ENCODE measurements at regions not wholly inside any gene's neighbourhood (a gene's known extent, or its start where the extent isn't known, plus 50 kb on each side); places are given as distances from the start of the nearest gene placed in this dataset.

DNA sequence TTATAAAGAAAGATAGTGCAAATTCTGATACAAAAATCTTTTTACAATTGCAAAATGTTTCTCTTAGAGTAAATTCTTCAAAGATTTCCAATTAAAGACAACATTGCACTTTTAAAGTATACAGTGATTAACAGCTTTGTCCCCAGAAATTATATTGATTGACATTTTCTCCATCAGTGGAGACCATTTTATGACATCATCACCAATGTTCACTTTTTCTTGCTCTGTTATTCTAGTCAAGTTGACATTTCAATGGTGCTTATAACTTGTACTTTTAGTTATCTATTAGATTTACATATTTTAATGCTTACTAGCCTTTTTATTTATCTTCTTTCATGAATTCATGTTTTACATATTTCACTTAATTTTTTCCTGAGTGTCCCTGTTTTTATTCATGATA is 524.8 kb downstream of the HAO1 start:
- Histone ChIP-seq H3K27me3 (no peaks in the 10 kb centered on the region), H3K27ac (no peak overlapping the region), H3K4me1 (no peaks in the 10 kb centered on the region), H3K9me3 (no peaks in the 10 kb centered on the region), H3K4me3 (replicated peaks in 1 of 3) (no peak overlapping the region), H3K36me3 (no peaks in the 10 kb centered on the region)
- no peak for DNase-seq
- intact Hi-C loops (cut with DNase I): no loop called here
- no peak for TF ChIP-seq POLR2A (IDR thresholded peaks at IDR 0.05)
- TF ChIP-seq, protein P1, sequence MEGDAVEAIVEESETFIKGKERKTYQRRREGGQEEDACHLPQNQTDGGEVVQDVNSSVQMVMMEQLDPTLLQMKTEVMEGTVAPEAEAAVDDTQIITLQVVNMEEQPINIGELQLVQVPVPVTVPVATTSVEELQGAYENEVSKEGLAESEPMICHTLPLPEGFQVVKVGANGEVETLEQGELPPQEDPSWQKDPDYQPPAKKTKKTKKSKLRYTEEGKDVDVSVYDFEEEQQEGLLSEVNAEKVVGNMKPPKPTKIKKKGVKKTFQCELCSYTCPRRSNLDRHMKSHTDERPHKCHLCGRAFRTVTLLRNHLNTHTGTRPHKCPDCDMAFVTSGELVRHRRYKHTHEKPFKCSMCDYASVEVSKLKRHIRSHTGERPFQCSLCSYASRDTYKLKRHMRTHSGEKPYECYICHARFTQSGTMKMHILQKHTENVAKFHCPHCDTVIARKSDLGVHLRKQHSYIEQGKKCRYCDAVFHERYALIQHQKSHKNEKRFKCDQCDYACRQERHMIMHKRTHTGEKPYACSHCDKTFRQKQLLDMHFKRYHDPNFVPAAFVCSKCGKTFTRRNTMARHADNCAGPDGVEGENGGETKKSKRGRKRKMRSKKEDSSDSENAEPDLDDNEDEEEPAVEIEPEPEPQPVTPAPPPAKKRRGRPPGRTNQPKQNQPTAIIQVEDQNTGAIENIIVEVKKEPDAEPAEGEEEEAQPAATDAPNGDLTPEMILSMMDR (IDR thresholded peaks at IDR 0.05): no peak

DNA sequence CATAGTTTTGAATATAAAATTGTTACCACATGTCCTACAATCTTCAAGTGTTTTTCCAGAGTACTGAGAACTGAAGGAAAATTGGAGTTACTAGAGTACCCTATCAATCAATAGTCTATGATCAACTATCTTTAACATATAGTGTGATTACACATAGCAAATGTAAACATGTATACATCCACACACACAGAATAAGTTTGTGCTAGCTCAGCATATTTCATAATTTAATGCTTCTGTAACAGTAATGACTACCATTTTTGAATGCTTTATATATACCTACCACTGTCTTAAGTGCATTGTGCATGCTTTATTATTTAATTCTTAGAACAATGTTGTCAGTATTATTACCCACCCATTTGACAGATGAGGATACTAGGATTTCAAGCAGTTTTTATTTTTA is 523.9 kb downstream of the HAO1 start:
- intact Hi-C loops (cut with DNase I): no loop called here
- Histone ChIP-seq H3K9me3 (no peaks in the 10 kb centered on the region), H3K27ac (no peak overlapping the region), H3K4me1 (no peaks in the 10 kb centered on the region), H3K4me3 (replicated peaks in 1 of 3) (no peak overlapping the region), H3K27me3 (no peaks in the 10 kb centered on the region), H3K36me3 (no peaks in the 10 kb centered on the region)
- no peak for TF ChIP-seq POLR2A (IDR thresholded peaks at IDR 0.05)
- TF ChIP-seq, protein P1 (IDR thresholded peaks at IDR 0.05): no peak
- DNase-seq: no peak

DNA sequence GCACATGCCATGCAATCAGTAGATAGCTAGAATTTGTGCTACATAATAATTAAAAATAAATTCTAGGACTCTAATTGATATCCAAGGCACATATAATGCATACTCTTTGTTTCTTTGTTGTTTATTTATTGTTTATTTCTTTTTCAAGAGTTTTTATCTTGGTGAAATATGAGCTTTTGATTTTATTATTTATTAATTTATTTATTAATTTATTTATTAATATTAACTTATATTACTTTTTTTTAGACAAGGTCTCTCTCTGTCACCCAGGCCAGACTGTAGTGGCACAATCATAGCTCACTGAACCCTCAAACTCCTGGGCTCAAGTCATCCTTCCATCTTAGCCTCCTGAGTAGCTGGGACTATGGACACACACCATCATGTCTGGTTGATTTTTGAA is 519.9 kb downstream of the HAO1 start:
- intact Hi-C loops (cut with DNase I): no loop called here
- Histone ChIP-seq H3K4me1 (no peaks in the 10 kb centered on the region), H3K36me3 (no peaks in the 10 kb centered on the region), H3K9me3 (no peaks in the 10 kb centered on the region), H3K4me3 (replicated peaks in 1 of 3) (no peak overlapping the region), H3K27ac (no peak overlapping the region), H3K27me3 (no peaks in the 10 kb centered on the region)
- TF ChIP-seq, protein P1 (IDR thresholded peaks at IDR 0.05): no peak
- TF ChIP-seq POLR2A (IDR thresholded peaks at IDR 0.05): no peak
- DNase-seq: no peak

DNA sequence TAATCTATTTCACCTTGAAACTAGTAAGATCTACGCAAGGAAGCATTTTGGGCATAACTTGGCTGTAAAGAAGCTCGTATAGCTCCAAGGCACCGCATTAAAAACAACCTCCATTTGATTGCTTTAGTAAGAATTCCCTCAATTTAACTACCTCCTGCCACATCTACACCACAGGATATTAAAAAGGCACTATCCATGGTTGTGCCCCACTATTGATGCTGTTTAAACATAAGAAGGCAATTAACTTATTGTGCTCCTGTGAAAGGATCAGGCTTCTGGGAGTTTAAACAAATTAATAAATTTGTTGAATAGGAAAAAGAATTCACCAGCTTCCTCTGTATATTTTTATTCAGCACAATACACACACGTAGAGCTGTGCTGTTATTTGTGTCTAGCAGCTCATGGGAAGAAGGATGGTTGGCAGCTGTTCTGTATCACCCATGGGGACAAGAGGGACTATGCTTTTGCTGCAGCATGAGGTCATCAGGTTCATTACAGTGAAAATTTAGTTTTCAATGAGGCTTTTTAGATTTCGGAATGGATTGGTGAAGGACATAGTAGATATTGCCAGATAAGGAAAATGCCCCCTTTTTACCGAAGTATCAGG is 513.3 kb downstream of the HAO1 start:
- Histone ChIP-seq H3K27ac (no peak overlapping the region), H3K4me1 (no peaks in the 10 kb centered on the region), H3K4me3 (replicated peaks in 1 of 3) (no peak overlapping the region), H3K27me3 (no peaks in the 10 kb centered on the region), H3K36me3 (no peaks in the 10 kb centered on the region), H3K9me3 (no peaks in the 10 kb centered on the region)
- TF ChIP-seq POLR2A (IDR thresholded peaks at IDR 0.05): no peak
- TF ChIP-seq, protein P1 (IDR thresholded peaks at IDR 0.05): no peak
- 76 to 78% methylated on average over 6 of the region's 6 CpGs for WGBS, 2 donors
- intact Hi-C loops (cut with DNase I): no loop called here
- DNase-seq: no peak

DNA sequence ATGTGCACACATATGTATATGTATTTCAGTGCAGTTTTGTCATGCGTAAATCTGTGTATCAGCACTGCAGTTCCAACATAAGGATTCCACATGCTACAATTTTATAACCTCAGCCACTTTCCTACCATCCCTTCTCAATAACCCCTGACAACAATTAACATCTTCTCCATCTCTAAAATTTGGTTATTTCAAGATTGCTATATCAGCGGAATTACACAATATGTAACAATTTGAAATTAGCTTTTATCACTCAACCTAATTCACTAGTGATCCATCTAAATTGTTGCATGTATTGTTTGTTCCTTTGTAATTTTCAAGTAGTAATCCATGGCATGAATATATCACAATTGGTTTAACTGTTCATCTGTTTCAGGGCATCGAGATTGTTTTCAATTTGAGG is 511.3 kb downstream of the HAO1 start:
- Histone ChIP-seq H3K9me3 (no peaks in the 10 kb centered on the region), H3K36me3 (no peaks in the 10 kb centered on the region), H3K27me3 (no peaks in the 10 kb centered on the region), H3K4me3 (replicated peaks in 1 of 3) (no peak overlapping the region), H3K4me1 (no peaks in the 10 kb centered on the region), H3K27ac (no peak overlapping the region)
- TF ChIP-seq, protein P1 (IDR thresholded peaks at IDR 0.05): no peak
- no peak for TF ChIP-seq POLR2A (IDR thresholded peaks at IDR 0.05)
- intact Hi-C loops (cut with DNase I): no loop called here
- DNase-seq: no peak
- WGBS, 2 donors: 96 to 97% methylated on average over 3 of the region's 3 CpGs
